HG03108 (cell line): ENCODE measurements at regions not wholly inside any gene's neighbourhood (a gene's known extent, or its start where the extent isn't known, plus 50 kb on each side); places are given as distances from the start of the nearest gene placed in this dataset.
"Not testable (repeated sequence)": the region's sequence is repeated elsewhere in the genome, so short reads cannot be mapped to it uniquely, and the experiment has no call there.

Experiments
- ATAC-seq: cut with Tn5 transposase; IDR thresholded peaks from one replicate; pipeline ENCODE4 v1.9.1; 2021; ENCODE audit warnings: moderate library complexity; ENCODE audit not compliant: unreplicated experiment

- no peak for ATAC-seq
These were observed 78.8 kb downstream of the IGLL1 start for GRCh38 chr22:23501261-23501619.

GRCh38 chr22:23500508-23501260, 79.4 kb downstream of the IGLL1 start:
- no peak for ATAC-seq

- ATAC-seq, result no peak
These were observed 80.1 kb downstream of the IGLL1 start for GRCh38 chr22:23499845-23500500.

- ATAC-seq, result no peak
These were observed 81.0 kb downstream of the IGLL1 start for GRCh38 chr22:23498811-23499798.

GRCh38 chr22:23497889-23498288, 82.2 kb downstream of the IGLL1 start:
- ATAC-seq, result not testable (repeated sequence)

- no peak for ATAC-seq
These were observed 82.8 kb downstream of the IGLL1 start for GRCh38 chr22:23497016-23497885.

- ATAC-seq, result no peak
These were observed 83.7 kb downstream of the IGLL1 start for GRCh38 chr22:23496445-23496833.

- no peak for ATAC-seq
These were observed 84.3 kb downstream of the IGLL1 start for GRCh38 chr22:23495614-23496444.

- no peak for ATAC-seq
These were observed 85.2 kb downstream of the IGLL1 start for GRCh38 chr22:23494930-23495266.

GRCh38 chr22:23485490-23485889, 94.6 kb downstream of the IGLL1 start:
- ATAC-seq, result no peak

GRCh38 chr22:23484651-23485050, 95.4 kb downstream of the IGLL1 start:
- ATAC-seq, result no peak

- ATAC-seq, result no peak
These were observed 98.7 kb downstream of the IGLL1 start for GRCh38 chr22:23481369-23481768.

GRCh38 chr22:23478175-23478574, 101.9 kb downstream of the IGLL1 start:
- no peak for ATAC-seq

- ATAC-seq, result not testable (repeated sequence)
These were observed 105.6 kb downstream of the IGLL1 start for GRCh38 chr22:23474531-23474930.

- no peak for ATAC-seq
These were observed 106.2 kb downstream of the IGLL1 start for GRCh38 chr22:23473901-23474300.

- ATAC-seq, result not testable (repeated sequence)
These were observed 107.7 kb downstream of the IGLL1 start for GRCh38 chr22:23472376-23472775.

- ATAC-seq, result no peak
These were observed 108.4 kb downstream of the IGLL1 start for GRCh38 chr22:23471698-23472097.

- ATAC-seq, result no peak
These were observed 109.2 kb downstream of the IGLL1 start for GRCh38 chr22:23470811-23471389.

- no peak for ATAC-seq
These were observed 112.3 kb downstream of the IGLL1 start for GRCh38 chr22:23467721-23468294.
